Limb (tissue), 2 donors: ENCODE measurements at regions not wholly inside any gene's neighbourhood (a gene's known extent, or its start where the extent isn't known, plus 50 kb on each side); places are given as distances from the start of the nearest gene placed in this dataset.
A peak's percentile ranks its signal among the peaks of the same experiment; 100 is the strongest.

Experiments used
- DNase-seq, 2 donors: peaks; one replicate each; pipeline ENCODE4 v3.0.0-alpha.2; 2016; ENCODE audit errors: extremely low spot score in 2 of 2

GRCh38 chr7:26458466-26459145 is 166.9 kb downstream of the SNX10 start:
- DNase-seq: no peak

- DNase-seq: no peak
These were observed 168.0 kb downstream of the SNX10 start for GRCh38 chr7:26459540-26460193.

- peak in 1 of 2 donors; percentile 22 for DNase-seq
These were observed 168.9 kb downstream of the SNX10 start for GRCh38 chr7:26460351-26461085.

- no peak for DNase-seq
These were observed 169.9 kb downstream of the SNX10 start for GRCh38 chr7:26461518-26461917.

GRCh38 chr7:26466007-26466406 is 174.3 kb downstream of the SNX10 start:
- DNase-seq: no peak

GRCh38 chr7:26467104-26467503 is 175.4 kb downstream of the SNX10 start:
- DNase-seq: no peak

GRCh38 chr7:26467541-26467940 is 175.9 kb downstream of the SNX10 start:
- no peak for DNase-seq

GRCh38 chr7:26468625-26469024 is 177.0 kb downstream of the SNX10 start:
- no peak for DNase-seq

- no peak for DNase-seq
These were observed 177.5 kb downstream of the SNX10 start for GRCh38 chr7:26469188-26469587.

- DNase-seq: no peak
These were observed 179.0 kb downstream of the SNX10 start for GRCh38 chr7:26470691-26471090.

GRCh38 chr7:26471306-26472075 is 179.8 kb downstream of the SNX10 start:
- DNase-seq: no peak

- DNase-seq: no peak
These were observed 181.3 kb downstream of the SNX10 start for GRCh38 chr7:26472971-26473370.

GRCh38 chr7:26476271-26476670 is 184.6 kb downstream of the SNX10 start:
- no peak for DNase-seq

GRCh38 chr7:26477381-26477990 is 185.8 kb downstream of the SNX10 start:
- no peak for DNase-seq

GRCh38 chr7:26478550-26478949 is 186.9 kb downstream of the SNX10 start:
- DNase-seq: no peak

- DNase-seq: no peak
These were observed 187.9 kb downstream of the SNX10 start for GRCh38 chr7:26479581-26479980.

GRCh38 chr7:26480156-26480555 is 188.5 kb downstream of the SNX10 start:
- DNase-seq: no peak

- no peak for DNase-seq
These were observed 191.3 kb downstream of the SNX10 start for GRCh38 chr7:26482927-26483326.

GRCh38 chr7:26483843-26484242 is 192.2 kb downstream of the SNX10 start:
- DNase-seq: no peak

GRCh38 chr7:26485367-26485934 is 193.8 kb downstream of the SNX10 start:
- no peak for DNase-seq

GRCh38 chr7:26486153-26486552 is 194.5 kb downstream of the SNX10 start:
- no peak for DNase-seq
